ENCODE measurements at regions not wholly inside any gene's neighbourhood (a gene's known extent, or its start where the extent isn't known, plus 50 kb on each side); places are given as distances from the start of the nearest gene placed in this dataset.

DNA sequence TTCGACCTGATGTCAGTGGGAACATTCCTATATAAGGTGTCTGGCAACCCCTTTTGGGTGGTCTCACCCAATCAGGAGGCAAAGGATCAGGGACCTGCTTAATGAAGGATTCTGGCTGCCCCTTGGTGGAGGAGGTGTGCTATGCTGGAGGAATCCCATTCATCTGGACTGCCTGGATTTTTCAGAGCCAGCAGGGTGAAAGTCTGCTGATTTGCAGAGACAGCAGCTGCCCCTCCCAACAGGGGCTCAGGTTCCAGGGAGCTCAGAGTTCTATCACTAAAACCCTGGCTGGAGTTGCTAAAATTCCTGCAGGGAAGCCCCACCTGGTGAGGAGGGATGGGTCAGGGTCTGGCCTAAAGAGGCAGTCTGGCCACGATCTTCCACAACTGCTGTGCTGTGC, 398.5 kb upstream of the CNTNAP2 start:
- CTCF ChIA-PET (ENCODE audit: low intra/inter-chr PET ratio): no interaction called here
- in situ Hi-C loops (cut with MboI): no loop called here
- Histone ChIP-seq H2AFZ (ENCODE audit: low read depth, low read length) (no peak overlapping the region), H3K27me3 (ENCODE audit: control insufficient read depth in 2 of 2, insufficient read depth in 2 of 2, low read length in 2 of 2) (no peaks in the 10 kb centered on the region), H3K4me3 (no peak overlapping the region), H3K9me3 (replicated peaks; ENCODE audit: control insufficient read depth, insufficient read depth, low read depth, low read length) (no peaks in the 10 kb centered on the region), H3K9me1 (ENCODE audit: control insufficient read depth, insufficient read depth, low read length) (no peaks in the 10 kb centered on the region), H4K20me1 (replicated peaks; ENCODE audit: control insufficient read depth, insufficient read depth, low read length) (no peaks in the 10 kb centered on the region), H3K36me3 (ENCODE audit: control insufficient read depth, insufficient read depth, low read length) (no peaks in the 10 kb centered on the region), H3K79me2 (ENCODE audit: control insufficient read depth, insufficient read depth, low read length) (no peaks in the 10 kb centered on the region), H3K9ac (ENCODE audit: insufficient read depth in 1 of 2, low read depth in 2 of 2, low read length in 2 of 2) (no peak overlapping the region), H3K4me2 (ENCODE audit: insufficient read depth, low read length) (no peak overlapping the region), H3K4me1 (replicated peaks in 1 of 2; ENCODE audit: control insufficient read depth in 2 of 2, insufficient read depth in 2 of 2, low read length in 2 of 2) (no peaks in the 10 kb centered on the region), H3K27ac (ENCODE audit: extremely low read depth, low read depth, low read length) (no peak overlapping the region)
- WGBS (ENCODE audit: insufficient coverage, low coverage, missing lambda C conversion rate): 0% methylated on average over 2 of the region's 2 CpGs
- ATAC-seq: no peak; the same call in 2 of the 3 replicates
- POLR2A ChIA-PET: interaction anchor here (0.6 kb wide), 1 partner anchor 700 kb away, joined by 3 read pairs; no protein-coding TSS in a partner anchor
- no TSS peak for BruUV-seq (replicated peaks)
- TF ChIP-seq ZNF699 (CRISPR knock-in tag; IDR thresholded peaks at IDR 0.05; ENCODE audit: insufficient replicate concordance) (no peak), MYNN (IDR thresholded peaks at IDR 0.05) (no peak), MYNN (CRISPR knock-in tag; IDR thresholded peaks at IDR 0.05) (no peak)
- no peak for DNase-seq (ENCODE audit: extremely low read depth in 1 of 4, low spot score in 3 of 4)
- no peak for FAIRE-seq
- intact Hi-C loops (cut with micrococcal nuclease): no loop called here

DNA sequence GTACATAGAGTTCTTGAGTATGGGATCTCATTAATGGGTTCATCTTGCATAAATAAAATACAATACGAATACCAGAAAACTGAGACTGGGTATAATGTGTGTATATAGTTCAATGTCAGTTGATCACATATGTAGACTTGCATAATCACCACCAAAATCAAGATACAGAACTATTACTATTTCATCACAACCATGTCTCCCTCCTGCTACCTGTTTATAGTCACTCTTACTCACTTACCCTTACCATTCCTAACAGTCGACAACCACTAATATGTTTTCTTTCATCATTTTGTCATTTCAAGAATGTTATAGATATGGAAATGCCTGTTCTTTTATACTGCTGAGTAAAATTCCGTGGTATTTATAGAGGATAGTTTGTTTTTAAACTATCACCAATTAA, 416.1 kb upstream of the CNTNAP2 start:
- Histone ChIP-seq H3K9ac (ENCODE audit: insufficient read depth in 1 of 2, low read depth in 2 of 2, low read length in 2 of 2) (no peak overlapping the region), H3K36me3 (ENCODE audit: control insufficient read depth, insufficient read depth, low read length) (no peaks in the 10 kb centered on the region), H3K27ac (ENCODE audit: extremely low read depth, low read depth, low read length) (no peak overlapping the region), H4K20me1 (replicated peaks; ENCODE audit: control insufficient read depth, insufficient read depth, low read length) (no peaks in the 10 kb centered on the region), H3K4me3 (no peak overlapping the region), H2AFZ (ENCODE audit: low read depth, low read length) (no peak overlapping the region), H3K9me3 (replicated peaks; ENCODE audit: control insufficient read depth, insufficient read depth, low read depth, low read length) (no peaks in the 10 kb centered on the region), H3K27me3 (ENCODE audit: control insufficient read depth in 2 of 2, insufficient read depth in 2 of 2, low read length in 2 of 2) (no peaks in the 10 kb centered on the region; a peak in 1 of 5 replicates), H3K9me1 (ENCODE audit: control insufficient read depth, insufficient read depth, low read length) (no peaks in the 10 kb centered on the region), H3K79me2 (ENCODE audit: control insufficient read depth, insufficient read depth, low read length) (no peaks in the 10 kb centered on the region), H3K4me1 (replicated peaks in 1 of 2; ENCODE audit: control insufficient read depth in 2 of 2, insufficient read depth in 2 of 2, low read length in 2 of 2) (peaks cover 0 to 7% of the 10 kb centered on the region in 2 experiments; a peak in 2 of 5 replicates), H3K4me2 (ENCODE audit: insufficient read depth, low read length) (no peak overlapping the region)
- in situ Hi-C loops (cut with MboI) (no loop called here), intact Hi-C loops (cut with micrococcal nuclease) (no loop called here)
- ATAC-seq (no peak), DNase-seq (ENCODE audit: extremely low read depth in 1 of 4, low spot score in 3 of 4) (no peak), FAIRE-seq (no peak)
- WGBS (ENCODE audit: insufficient coverage, low coverage, missing lambda C conversion rate): 0% methylated on average over 3 of the region's 3 CpGs
- POLR2A ChIA-PET: no interaction called here
- CTCF ChIA-PET (ENCODE audit: low intra/inter-chr PET ratio): no interaction called here
- TF ChIP-seq CEBPG (CRISPR knock-in tag; IDR thresholded peaks at IDR 0.05): no peak
- TF ChIP-seq CEBPG (tag; conservative IDR thresholded peaks at IDR 0.05 in 1 of 2, IDR thresholded peaks at IDR 0.05 in 1 of 2): 0 out of 4 replicates have a peak, but pooled peaks of 1 of the 2 experiments have one; percentile 7
- TF ChIP-seq, protein P1, sequence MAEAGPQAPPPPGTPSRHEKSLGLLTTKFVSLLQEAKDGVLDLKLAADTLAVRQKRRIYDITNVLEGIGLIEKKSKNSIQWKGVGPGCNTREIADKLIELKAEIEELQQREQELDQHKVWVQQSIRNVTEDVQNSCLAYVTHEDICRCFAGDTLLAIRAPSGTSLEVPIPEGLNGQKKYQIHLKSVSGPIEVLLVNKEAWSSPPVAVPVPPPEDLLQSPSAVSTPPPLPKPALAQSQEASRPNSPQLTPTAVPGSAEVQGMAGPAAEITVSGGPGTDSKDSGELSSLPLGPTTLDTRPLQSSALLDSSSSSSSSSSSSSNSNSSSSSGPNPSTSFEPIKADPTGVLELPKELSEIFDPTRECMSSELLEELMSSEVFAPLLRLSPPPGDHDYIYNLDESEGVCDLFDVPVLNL (CRISPR knock-in tag; IDR thresholded peaks at IDR 0.05; ENCODE audit: low read depth): no peak
- peak; percentile 63 for TF ChIP-seq CEBPB (tag; IDR thresholded peaks at IDR 0.05)
- no peak for TF ChIP-seq ZNF140 (CRISPR knock-in tag; IDR thresholded peaks at IDR 0.05)
- TF ChIP-seq, protein P2, sequence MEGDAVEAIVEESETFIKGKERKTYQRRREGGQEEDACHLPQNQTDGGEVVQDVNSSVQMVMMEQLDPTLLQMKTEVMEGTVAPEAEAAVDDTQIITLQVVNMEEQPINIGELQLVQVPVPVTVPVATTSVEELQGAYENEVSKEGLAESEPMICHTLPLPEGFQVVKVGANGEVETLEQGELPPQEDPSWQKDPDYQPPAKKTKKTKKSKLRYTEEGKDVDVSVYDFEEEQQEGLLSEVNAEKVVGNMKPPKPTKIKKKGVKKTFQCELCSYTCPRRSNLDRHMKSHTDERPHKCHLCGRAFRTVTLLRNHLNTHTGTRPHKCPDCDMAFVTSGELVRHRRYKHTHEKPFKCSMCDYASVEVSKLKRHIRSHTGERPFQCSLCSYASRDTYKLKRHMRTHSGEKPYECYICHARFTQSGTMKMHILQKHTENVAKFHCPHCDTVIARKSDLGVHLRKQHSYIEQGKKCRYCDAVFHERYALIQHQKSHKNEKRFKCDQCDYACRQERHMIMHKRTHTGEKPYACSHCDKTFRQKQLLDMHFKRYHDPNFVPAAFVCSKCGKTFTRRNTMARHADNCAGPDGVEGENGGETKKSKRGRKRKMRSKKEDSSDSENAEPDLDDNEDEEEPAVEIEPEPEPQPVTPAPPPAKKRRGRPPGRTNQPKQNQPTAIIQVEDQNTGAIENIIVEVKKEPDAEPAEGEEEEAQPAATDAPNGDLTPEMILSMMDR (IDR thresholded peaks at IDR 0.05 in 2 of 3, conservative IDR thresholded peaks at IDR 0.05 in 1 of 3; ENCODE audit: insufficient read depth in 2 of 3, low read depth in 1 of 3, low read length in 3 of 3): no peak
- no TSS peak for BruUV-seq (replicated peaks)

Data from K562 (cell line).